Stimulated activated CD8-positive, alpha-beta memory T cell treated with anti-CD3 and anti-CD28 coated beads, Interleukin-12 subunit alpha, Interleukin-12 subunit beta, amount 100 ng/mL, for 1 hour (primary cell): ENCODE measurements at regions not wholly inside any gene's neighbourhood (a gene's known extent, or its start where the extent isn't known, plus 50 kb on each side); places are given as distances from the start of the nearest gene placed in this dataset.
"Not testable (repeated sequence)": the region's sequence is repeated elsewhere in the genome, so short reads cannot be mapped to it uniquely, and the experiment has no call there.

Experiments used
- DNase-seq: peaks from one replicate; pipeline ENCODE4 v3.0.0-alpha.2; 2020; ENCODE audit warnings: low read depth

DNA sequence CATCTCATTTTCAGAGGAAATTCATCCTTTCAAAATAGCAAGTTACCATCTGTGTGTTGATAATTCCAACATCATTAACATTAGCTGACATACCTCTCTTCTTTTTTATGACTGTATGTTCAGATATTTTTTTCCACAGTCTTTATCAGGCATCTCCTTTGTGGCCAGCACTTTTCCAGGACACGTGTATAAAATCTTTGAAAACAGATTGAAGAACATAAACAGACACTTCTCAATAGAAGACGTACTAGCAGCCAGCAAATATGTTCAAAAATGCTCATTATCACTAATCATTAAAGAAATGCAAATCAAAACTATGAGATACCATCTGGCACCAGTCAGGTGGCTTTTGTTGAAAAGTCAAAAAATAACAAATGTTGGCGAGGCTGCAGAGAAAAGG lies 734.3 kb downstream of the SEMA5A start:
- no peak for DNase-seq

DNA sequence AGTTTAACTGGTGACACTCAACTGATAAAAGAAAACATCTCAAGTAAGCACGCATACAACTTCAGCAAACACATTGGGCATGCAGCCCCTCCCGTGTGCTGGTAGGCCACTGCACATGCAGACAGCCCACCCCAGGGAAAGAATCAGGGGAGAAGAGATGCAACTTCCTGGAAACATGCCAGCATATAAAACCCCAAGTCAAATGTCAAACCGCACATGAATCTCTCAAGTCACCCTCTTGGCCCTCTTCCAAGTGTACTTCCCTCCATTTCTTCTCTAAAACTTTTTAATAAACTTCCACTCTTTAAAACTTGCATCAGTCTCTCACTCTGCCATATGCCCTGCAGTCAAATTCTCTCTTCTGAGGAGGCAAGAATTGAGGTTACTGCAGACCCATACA lies 732.7 kb downstream of the SEMA5A start:
- DNase-seq: no peak

GRCh38 chr5:8814105-8814504 lies 731.8 kb downstream of the SEMA5A start:
- DNase-seq: no peak

GRCh38 chr5:8824371-8824770 lies 721.5 kb downstream of the SEMA5A start:
- no peak for DNase-seq

DNA sequence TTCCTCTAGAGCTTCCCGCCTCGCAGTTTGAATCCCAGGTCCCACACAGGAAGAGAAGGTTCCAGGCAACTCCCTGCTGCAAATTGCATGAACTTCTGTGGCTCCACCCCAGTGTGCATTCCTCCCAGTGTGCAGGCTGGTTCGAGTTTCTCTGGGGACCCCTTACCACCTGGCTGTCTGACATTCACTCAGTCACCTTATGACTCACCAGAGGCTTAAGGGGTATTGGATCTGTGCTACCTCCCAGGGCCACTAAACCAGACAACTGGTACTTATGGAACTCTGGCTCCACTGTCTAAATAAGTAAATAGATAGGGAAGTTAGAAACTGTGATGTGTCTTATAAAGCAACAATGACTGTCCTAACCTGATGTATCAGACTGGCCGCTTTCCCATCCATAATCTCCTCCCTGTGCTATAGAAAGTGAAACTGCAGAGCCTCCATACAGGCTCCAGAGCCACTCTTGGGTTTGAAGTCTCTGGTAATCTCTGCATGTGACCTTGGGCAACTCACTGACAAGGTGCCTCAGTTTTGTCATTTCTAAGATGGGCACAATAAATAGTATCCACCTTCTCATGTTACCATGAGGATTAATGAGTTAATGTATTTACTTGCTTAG lies 720.6 kb downstream of the SEMA5A start:
- DNase-seq: no peak

DNA sequence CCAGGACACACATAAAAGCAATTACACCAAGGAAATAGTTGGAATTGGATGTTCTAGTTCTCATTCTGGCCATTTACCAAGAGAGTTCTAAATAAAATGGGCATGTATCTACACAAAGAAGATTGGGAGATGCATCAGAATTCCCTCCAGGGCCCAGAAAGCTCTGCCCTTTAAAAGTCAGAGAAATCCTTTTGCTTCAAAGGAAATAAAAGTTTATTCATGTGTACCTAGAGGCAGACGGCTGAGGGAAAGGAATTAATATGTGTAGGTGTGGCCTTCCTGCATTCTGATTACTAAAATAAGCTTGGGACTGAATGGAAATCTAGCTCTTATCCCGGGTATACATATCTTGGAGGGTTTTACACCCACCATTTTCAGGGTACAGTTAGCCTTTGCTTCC lies 719.4 kb downstream of the SEMA5A start:
- no peak for DNase-seq

DNA sequence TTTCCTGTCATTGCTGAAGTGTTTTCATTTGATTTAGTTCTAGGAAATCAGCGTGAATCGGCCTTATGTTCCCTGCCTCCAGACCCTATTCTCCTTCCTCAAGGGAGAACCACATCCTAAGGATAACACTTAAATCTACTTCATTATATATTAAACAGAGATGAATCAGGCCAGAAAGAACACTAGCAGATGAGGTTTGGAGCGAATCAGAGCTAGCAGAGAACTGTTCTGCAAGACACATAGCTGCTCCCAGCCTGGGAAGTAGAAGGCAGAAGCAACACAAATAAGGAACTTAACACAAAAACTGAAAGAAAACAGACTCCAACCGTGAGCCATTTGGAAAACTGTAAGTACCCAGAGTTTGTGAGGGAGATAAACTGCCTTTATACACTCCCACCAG lies 718.2 kb downstream of the SEMA5A start:
- DNase-seq: no peak

- no peak for DNase-seq
These were observed 717.1 kb downstream of the SEMA5A start for GRCh38 chr5:8828596-8829322.

DNA sequence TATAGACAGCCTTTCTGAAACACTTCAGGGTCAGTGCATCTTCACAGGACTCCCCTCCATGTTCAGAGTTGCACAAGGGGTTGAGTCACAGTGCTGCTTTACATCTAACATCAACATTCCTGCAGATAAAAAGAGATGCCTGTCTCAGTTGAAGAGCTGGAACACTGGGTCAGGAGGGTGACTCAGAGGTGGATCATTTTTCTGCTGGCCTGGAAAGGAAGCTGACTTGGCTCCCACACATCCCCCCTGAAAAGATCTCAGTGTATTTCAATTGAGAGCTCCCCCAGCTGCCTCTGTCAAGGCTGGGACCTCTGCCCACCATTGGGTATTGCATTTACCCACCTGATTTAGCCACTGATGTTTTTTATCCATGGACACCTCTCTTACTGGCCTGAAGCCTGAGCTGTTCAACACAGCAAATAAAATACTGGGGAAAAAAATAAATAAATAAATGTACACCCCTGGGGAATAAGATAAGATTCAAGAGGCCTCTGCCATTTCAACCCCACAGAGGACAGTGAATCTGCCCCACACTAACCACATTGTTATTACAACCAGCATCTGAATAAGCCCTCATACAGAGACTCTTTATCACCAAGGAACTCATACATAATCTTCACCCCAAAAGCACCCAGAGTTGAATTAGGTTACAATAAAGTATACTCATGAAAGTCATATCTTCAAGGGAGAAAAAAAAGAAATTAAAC lies 716.4 kb downstream of the SEMA5A start:
- no peak for DNase-seq

- DNase-seq: no peak
These were observed 714.6 kb downstream of the SEMA5A start for GRCh38 chr5:8831251-8831650.

DNA sequence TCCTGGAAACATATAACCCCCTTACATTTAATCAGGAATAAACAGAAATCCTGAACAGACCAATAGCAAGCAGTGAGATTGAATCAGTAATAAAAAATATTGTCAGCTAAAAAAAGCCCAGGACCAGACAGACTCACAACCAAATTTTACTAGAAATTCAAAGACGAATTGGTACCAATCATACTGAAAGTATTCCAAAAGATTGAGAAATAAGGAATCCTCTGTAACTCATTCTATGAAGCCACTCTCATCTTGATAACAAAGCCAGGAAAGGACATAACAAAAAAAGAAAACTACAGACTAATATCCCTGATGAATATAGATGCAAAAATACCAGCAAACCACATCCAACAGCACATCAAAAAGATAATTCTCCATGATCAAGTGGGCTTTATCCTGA lies 714.0 kb downstream of the SEMA5A start:
- DNase-seq: no peak

DNA sequence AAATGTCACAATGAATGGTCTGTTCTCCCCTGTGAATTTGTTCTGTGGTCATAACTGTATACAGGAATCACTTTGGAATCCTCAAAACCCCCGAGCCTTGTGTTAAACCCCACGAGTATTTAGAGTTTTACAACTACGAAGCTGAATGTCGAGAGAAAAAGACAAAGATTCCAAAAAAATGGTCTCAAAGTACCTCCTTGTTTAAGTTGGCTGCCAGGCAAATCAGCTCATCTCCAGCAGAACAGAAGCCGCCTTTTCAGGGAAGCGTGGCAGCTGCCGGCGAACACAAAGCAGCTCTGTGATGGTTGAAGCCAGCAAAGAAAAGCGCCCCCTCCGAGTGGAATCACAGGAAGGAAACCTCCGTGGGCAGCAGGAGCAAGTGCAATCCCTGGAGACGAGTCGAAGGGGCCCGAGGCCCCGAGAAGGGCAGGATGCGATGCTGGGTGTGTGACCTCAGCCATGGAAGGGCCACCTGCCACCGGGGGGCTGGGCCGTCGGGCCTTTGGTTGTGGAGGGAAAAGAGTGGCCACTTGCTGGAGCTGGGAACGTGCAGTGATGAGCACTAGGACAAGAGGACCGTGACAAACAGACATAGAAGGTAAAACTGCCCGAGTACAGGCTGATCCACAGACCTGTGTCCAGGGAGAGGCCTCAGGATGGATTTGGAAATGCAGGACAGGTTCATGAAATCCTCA lies 706.4 kb downstream of the SEMA5A start:
- no peak for DNase-seq

GRCh38 chr5:8840237-8840636 lies 705.6 kb downstream of the SEMA5A start:
- DNase-seq: no peak

DNA sequence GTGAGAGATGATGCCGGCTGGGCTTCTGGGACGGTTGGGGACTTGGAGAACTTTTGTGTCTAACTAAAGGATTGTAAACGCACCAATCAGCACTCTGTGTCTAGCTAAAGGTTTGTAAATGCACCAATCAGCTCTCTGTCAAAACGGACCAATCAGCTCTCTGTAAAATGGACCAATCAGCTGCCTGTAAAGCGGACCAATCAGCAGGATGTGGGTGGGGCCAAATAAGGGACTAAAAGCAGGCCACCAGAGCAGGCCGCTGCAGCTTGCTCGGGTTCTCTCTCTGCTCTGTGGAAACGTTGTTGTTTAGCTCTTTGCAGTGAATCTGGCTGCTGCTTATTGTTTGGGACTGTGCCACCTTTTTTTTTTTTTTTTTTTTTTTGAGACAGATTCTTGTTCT lies 705.1 kb downstream of the SEMA5A start:
- not testable (repeated sequence) for DNase-seq

DNA sequence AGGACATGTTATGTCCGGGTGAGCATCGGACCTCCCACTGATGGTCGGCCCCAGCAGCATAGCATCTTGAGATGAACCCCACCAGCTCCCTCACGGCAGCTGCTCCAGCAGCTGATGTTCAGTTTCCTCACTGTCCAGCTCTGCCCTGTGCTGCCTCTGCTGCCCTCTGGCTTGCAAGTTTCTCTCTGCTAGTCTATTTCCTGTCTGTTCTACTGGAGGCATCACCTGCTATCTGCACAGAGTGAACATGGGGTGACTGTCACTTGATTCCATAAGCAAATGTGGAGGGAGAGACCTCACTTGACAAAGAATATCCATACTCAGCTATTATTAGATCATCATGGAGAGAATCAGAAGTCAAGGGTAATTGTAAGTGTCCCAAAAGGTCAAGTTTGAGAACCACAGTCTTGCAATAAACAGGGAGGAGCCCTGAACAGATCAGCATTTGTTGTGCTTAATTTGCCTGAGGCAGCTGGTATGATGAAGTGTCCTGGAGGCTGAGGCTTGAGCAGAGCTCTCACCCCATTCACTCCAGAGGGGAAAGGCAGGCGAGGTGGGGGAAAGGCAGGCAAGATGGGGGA lies 702.8 kb downstream of the SEMA5A start:
- DNase-seq: no peak

- no peak for DNase-seq
These were observed 702.1 kb downstream of the SEMA5A start for GRCh38 chr5:8843771-8844170.

GRCh38 chr5:8844206-8844605 lies 701.7 kb downstream of the SEMA5A start:
- no peak for DNase-seq

- no peak for DNase-seq
These were observed 701.0 kb downstream of the SEMA5A start for GRCh38 chr5:8844847-8845246.

GRCh38 chr5:8845296-8845695 lies 700.6 kb downstream of the SEMA5A start:
- DNase-seq: no peak

- DNase-seq: no peak
These were observed 697.5 kb downstream of the SEMA5A start for GRCh38 chr5:8848366-8848765.

- DNase-seq: no peak
These were observed 696.8 kb downstream of the SEMA5A start for GRCh38 chr5:8848997-8849594.

GRCh38 chr5:8851101-8851500 lies 694.8 kb downstream of the SEMA5A start:
- DNase-seq: no peak
